ENCODE measurements at regions not wholly inside any gene's neighbourhood (a gene's known extent, or its start where the extent isn't known, plus 50 kb on each side); places are given as distances from the start of the nearest gene placed in this dataset.

- H3K4me1 ChIP-seq = no peaks in the 10 kb centered on the region
- DNase-seq = peak in 1 of 2 donors; percentile 42
- intact Hi-C loops (cut with DNase I; ENCODE audit: low total_unique reads) = no loop called here
Measured at GRCh38 chr6:74222768-74223333, 526.8 kb downstream of the CD109 start.

GRCh38 chr6:74213995-74214394 lies 518.0 kb downstream of the CD109 start:
- TF ChIP-seq POLR2AphosphoS5 (IDR thresholded peaks at IDR 0.05) = no peak
- no peak for TF ChIP-seq CTCF (IDR thresholded peaks at IDR 0.05)
- no peak for TF ChIP-seq POLR2A (IDR thresholded peaks at IDR 0.05)
- no peak for TF ChIP-seq EP300 (IDR thresholded peaks at IDR 0.05)
- intact Hi-C loops (cut with DNase I; ENCODE audit: low total_unique reads) = no loop called here
- Histone ChIP-seq H3K27ac (no peak overlapping the region), H3K4me3 (no peak overlapping the region), H3K9me3 (no peaks in the 10 kb centered on the region), H3K36me3 (no peaks in the 10 kb centered on the region), H3K4me1 (no peaks in the 10 kb centered on the region), H3K27me3 (no peaks in the 10 kb centered on the region)
- 40 to 60% (median 56%) methylated on average over 2 of the region's 2 CpGs for WGBS, 5 donors
- no peak for DNase-seq

More at GRCh38 chr6:74222768-74223333, 526.8 kb downstream of the CD109 start:
- TF ChIP-seq POLR2A (IDR thresholded peaks at IDR 0.05) (no peak), EP300 (IDR thresholded peaks at IDR 0.05) (no peak), CTCF (IDR thresholded peaks at IDR 0.05) (no peak), POLR2AphosphoS5 (IDR thresholded peaks at IDR 0.05) (no peak)
- Histone ChIP-seq H3K27ac (no peak overlapping the region), H3K36me3 (no peaks in the 10 kb centered on the region), H3K9me3 (no peaks in the 10 kb centered on the region), H3K4me3 (no peak overlapping the region), H3K27me3 (no peaks in the 10 kb centered on the region)
- 40 to 68% (median 45%) methylated on average over 4 to 12 of the region's 12 CpGs for WGBS, 5 donors

- DNase-seq = no peak
- TF ChIP-seq EP300 (IDR thresholded peaks at IDR 0.05) (no peak), POLR2A (IDR thresholded peaks at IDR 0.05) (no peak), POLR2AphosphoS5 (IDR thresholded peaks at IDR 0.05) (no peak), CTCF (IDR thresholded peaks at IDR 0.05) (no peak)
- Histone ChIP-seq H3K36me3 (no peaks in the 10 kb centered on the region), H3K27me3 (no peaks in the 10 kb centered on the region), H3K27ac (no peak overlapping the region), H3K4me3 (no peak overlapping the region), H3K4me1 (no peaks in the 10 kb centered on the region), H3K9me3 (peaks cover 3 to 17% (median 10%) of the 10 kb centered on the region in 4 donors)
- intact Hi-C loops (cut with DNase I; ENCODE audit: low total_unique reads) = no loop called here
- WGBS, 5 donors = 62 to 72% (median 70%) methylated on average over 2 of the region's 2 CpGs
Measured at GRCh38 chr6:74208239-74208638, 512.2 kb downstream of the CD109 start.

- no peak overlapping the region for H3K4me3 ChIP-seq
- intact Hi-C loops (cut with DNase I; ENCODE audit: low total_unique reads) = no loop called here
- H3K9me3 ChIP-seq = no peaks in the 10 kb centered on the region
- TF ChIP-seq POLR2AphosphoS5 (IDR thresholded peaks at IDR 0.05) = no peak
- H3K36me3 ChIP-seq = no peaks in the 10 kb centered on the region
- no peaks in the 10 kb centered on the region for H3K4me1 ChIP-seq
- DNase-seq = no peak
- WGBS, 5 donors = 62 to 76% (median 69%) methylated on average over 4 of the region's 4 CpGs
- H3K27me3 ChIP-seq = no peaks in the 10 kb centered on the region
- H3K27ac ChIP-seq = no peak overlapping the region
Measured at GRCh38 chr6:74199215-74199915, 503.4 kb downstream of the CD109 start.

- no peaks in the 10 kb centered on the region for H3K27me3 ChIP-seq
- no peaks in the 10 kb centered on the region for H3K9me3 ChIP-seq
- intact Hi-C loops (cut with DNase I; ENCODE audit: low total_unique reads) = no loop called here
- TF ChIP-seq CTCF (IDR thresholded peaks at IDR 0.05) (no peak), POLR2AphosphoS5 (IDR thresholded peaks at IDR 0.05) (no peak), EP300 (IDR thresholded peaks at IDR 0.05) (no peak), POLR2A (IDR thresholded peaks at IDR 0.05) (no peak)
- no peak overlapping the region for H3K4me3 ChIP-seq
- H3K36me3 ChIP-seq = no peaks in the 10 kb centered on the region
- no peak overlapping the region for H3K27ac ChIP-seq
- DNase-seq = no peak
- H3K4me1 ChIP-seq = no peaks in the 10 kb centered on the region
Measured at GRCh38 chr6:74197310-74197709, 501.3 kb downstream of the CD109 start.

Measured in stomach (tissue), 8 donors.